ENCODE measurements at regions not wholly inside any gene's neighbourhood (a gene's known extent, or its start where the extent isn't known, plus 50 kb on each side); places are given as distances from the start of the nearest gene placed in this dataset.
"Not testable (repeated sequence)": the region's sequence is repeated elsewhere in the genome, so short reads cannot be mapped to it uniquely, and the experiment has no call there.

- DNase-seq: no peak
These were observed 214.8 kb downstream of the KLF6 start for GRCh38 chr10:3570131-3570729.

GRCh38 chr10:3568983-3569382, 216.0 kb downstream of the KLF6 start:
- no peak for DNase-seq

- DNase-seq: no peak
These were observed 216.6 kb downstream of the KLF6 start for GRCh38 chr10:3568392-3568791.

DNA sequence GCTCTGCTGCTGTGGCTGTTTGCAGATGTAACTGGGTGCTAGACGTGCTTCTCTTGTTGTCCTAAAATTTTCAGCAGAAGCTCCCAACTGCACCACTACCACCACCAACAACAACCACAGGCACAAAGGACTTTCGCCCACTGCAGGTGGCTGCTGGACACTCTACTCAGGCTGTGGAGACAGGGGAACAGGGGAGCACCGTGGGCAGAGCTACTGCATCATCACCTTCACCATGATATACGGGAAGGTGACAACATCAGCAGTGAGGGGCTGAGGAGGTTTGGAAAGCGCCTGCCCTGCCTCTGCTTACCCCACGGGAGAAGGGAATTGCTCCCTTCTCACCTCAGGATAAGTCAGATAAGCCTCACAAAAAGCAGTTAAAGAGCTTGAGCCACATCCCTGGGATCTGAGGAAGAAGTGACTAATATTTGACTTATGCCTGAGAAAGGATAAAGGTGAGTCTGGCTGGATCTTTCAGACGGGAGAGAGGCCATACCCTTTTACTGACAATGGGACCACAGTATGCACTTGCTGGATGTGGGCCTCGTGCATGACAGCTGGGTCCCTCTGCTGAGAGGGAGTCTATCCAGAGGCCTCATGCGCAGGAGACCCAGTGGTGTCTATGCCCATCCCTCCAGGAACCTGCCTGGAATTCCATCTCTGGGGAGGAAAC, 217.6 kb downstream of the KLF6 start:
- DNase-seq: no peak

DNA sequence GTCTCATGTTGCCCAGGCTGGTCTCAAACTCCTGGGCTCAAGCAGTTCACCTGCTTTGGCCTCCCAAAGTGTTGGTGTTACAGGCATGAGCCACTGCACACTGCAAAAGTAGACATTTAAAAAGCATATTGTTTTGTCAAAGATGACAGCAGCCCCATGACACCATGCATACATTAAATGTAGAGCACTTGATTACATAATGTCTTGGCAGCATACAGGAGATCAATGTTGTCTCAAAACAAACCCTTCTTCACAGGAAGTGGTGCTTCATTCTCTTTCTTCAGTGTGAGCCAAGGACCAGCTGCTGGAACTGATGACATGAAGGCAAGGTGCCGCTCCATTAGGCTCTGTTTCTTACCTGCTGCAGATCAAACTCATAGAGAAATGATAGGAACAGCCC, 218.4 kb downstream of the KLF6 start:
- DNase-seq: no peak

GRCh38 chr10:3564346-3565002, 220.5 kb downstream of the KLF6 start:
- DNase-seq: no peak

- no peak for DNase-seq
These were observed 221.7 kb downstream of the KLF6 start for GRCh38 chr10:3563298-3563697.

- not testable (repeated sequence) for DNase-seq
These were observed 224.4 kb downstream of the KLF6 start for GRCh38 chr10:3560628-3561027.

GRCh38 chr10:3559527-3559926, 225.5 kb downstream of the KLF6 start:
- DNase-seq: no peak

DNA sequence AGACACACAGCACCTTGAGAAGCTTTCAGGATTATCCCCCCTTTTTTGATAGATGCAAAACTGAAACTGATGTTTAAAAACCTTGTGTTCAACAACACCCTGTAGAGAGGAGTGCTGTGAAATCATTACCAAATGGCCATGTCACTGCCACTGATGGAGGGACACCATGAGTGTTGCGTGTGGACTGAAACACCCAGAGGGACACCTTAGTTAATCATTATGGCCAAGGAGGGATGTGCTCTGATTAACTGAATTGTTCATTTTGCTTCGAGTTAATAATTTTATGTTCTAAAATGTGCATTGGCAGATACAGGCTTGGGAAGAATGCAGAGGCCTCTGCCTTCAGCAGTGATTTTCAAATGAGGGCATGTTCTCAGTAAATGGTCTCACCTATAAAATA, 226.0 kb downstream of the KLF6 start:
- no peak for DNase-seq

GRCh38 chr10:3556191-3557017, 228.6 kb downstream of the KLF6 start:
- DNase-seq: not testable (repeated sequence)

GRCh38 chr10:3554121-3554522, 230.9 kb downstream of the KLF6 start:
- no peak for DNase-seq

DNA sequence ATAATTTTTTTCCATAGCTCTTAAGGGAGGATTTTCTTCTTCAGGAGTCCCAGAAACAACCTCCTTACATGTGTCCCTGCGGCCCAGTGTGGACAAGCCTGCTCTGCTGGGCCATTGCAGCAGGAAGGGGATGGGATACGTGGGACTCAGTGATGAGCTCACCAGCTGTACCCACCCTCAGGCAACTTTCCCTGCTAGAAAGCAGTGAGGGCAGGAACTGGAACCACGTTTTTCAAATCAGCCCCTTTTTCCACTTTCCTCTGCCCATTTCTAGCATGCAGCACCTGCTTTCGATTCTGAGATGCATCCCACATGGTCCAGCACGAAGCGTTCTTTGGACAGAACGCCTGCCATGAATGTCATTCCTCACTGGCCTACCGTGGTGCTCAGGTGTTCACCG, 232.7 kb downstream of the KLF6 start:
- DNase-seq: no peak

DNA sequence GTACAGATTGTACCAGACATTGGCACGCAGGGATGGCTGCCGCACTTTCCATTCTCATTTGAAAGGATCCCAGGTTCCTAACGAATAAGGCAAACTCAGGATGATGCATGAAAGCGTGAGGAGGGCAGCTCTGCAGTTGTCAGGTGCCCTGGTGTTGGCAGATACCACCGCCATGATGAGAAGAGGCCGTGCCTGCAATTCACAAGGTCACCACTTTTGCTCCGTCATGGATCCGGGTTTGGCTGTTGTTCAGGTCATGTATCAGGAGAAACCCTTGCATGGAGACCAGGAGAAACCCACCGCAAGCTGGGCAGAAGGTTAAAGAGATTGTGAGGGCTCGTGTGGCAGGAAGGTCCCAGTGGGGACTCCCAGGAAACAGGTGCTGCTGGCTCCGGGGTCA, 233.2 kb downstream of the KLF6 start:
- no peak for DNase-seq

GRCh38 chr10:3549118-3549517, 235.9 kb downstream of the KLF6 start:
- no peak for DNase-seq

- no peak for DNase-seq
These were observed 236.3 kb downstream of the KLF6 start for GRCh38 chr10:3548702-3549101.

DNA sequence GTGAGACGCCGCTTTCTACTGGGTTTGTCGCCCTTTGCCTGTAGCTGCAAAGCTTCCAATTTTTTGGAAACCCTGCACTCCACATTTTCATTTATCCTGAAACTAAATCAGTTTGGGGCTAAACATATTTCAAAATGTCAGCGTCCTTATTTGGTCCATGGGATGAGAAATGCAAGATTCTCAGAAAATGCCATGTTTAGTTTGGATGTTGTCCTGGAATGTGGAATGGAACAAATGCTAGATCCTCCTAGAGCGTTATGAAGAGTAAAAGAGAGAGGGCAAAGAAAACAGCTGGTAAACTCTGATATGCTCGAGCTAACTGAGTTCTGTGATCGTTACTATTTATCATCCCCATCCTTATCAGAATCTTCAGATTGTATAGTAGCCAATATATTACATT, 236.9 kb downstream of the KLF6 start:
- no peak for DNase-seq

GRCh38 chr10:3544561-3544960, 240.4 kb downstream of the KLF6 start:
- no peak for DNase-seq

DNA sequence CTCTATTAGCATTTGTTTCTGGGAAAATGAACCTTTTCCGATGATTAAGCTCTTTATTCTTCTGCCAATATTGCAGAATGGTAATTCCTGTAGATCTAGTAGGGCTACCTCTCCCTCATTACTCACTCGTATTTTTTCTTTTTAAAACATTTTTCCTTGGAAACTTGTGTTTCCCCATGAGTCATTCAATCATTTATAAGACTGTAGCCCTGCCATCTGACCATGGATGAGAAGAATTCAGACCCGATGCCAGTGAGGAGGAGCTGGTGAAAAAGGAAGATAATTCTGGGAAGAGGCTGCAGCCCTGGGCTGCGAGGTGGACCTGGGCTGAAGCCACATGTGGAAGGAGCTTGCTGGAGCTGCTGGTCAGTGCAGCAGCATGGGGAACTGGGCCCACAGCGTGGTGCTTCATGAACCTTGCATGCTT, 242.8 kb downstream of the KLF6 start:
- DNase-seq: no peak

DNA sequence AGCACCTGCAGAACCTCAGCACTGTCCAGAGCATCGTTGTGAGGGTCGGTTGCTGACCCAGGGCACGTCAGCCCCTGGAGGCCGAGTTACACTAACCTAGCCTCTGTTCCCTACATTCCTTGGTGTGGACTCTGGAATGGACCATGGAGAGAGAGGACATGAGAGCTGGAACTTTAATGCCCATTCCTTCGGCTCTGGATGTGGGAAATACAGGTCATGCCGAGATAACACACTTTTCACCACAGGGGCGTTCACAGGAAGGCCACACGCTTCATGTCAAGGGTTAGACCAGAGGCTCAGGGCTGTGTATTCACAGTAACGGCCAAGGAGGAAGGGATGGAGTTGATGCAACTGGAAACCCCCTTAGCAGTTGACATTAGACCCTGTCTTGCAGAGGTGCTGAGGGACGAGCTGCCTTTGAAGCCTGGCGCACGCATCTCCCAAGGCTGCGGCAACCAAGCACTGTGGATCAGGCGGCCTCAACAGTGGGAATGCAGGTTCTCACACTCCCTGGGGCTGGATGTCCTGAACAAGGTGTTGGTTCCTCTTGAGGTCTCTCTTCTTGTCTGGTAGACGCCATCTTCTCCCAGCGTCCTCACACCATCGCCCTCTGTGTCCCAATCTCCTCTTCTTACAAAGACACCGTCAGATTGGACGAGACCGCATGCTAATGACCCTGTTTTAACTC, 245.2 kb downstream of the KLF6 start:
- no peak for DNase-seq

DNA sequence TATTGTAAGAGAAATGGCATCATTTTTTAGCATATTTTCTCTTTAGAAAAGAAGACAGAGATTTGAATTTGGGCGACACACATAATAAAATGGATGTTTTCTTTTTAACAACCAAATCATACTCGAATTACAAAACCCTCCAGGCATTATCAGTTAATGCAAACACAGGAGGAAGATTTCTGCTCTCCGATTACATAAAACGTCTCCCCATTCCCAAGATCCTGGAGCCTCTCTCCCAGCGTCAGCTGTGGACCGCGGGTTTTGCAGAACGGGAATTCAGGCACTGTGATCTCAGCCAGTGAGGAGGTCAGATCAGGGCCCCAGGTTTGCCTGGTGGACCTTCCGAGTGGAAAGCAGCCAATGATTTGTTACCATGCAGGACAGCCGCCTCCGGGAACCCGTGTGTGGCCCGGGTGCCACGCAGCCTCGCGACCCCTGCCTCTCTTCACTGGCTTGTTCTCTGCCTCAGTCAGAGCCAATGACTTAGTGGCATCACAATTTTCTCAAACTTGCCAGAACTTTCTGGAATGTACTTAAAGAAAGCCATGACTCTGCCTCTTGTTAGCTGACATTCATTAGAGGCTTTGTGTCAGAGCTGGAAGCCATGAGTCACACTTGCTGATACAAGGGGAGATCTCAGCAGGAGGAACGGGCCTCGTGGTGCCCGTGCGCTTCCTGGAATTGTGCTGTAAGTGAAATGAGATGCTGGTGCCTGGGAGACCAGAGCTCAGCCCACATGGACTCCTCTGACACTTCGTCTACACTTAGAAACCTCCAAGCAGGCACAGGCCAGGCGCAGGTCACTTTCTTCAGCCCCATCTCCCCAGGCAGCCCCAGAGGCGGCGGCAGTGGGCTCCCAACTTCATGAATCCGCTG, 246.1 kb downstream of the KLF6 start:
- DNase-seq: no peak

- no peak for DNase-seq
These were observed 246.7 kb downstream of the KLF6 start for GRCh38 chr10:3538291-3538655.
